WTC11 (cell line): ENCODE measurements at regions not wholly inside any gene's neighbourhood (a gene's known extent, or its start where the extent isn't known, plus 50 kb on each side); places are given as distances from the start of the nearest gene placed in this dataset.
A peak's percentile ranks its signal among the peaks of the same experiment; 100 is the strongest.

Experiments
- ATAC-seq: fragments of 200-7000 bp; cut with Tn5 transposase; 2 replicates; pipeline ENCODE4 v1.10.0; 2021; ENCODE audit warnings: mild to moderate bottlenecking, moderate library complexity
- CTCF ChIA-PET: fragments of 300-600 bp; sonication (Branson Sonifier 250); formaldehyde crosslinking; loops from one replicate; lab custom pipeline; 2021; ENCODE audit warnings: antibody characterized with exemption; lab: Charles Lee
- POLR2A ChIA-PET: fragments of 350-600 bp; sonication (Branson Sonifier 250); formaldehyde crosslinking; loops from one replicate; lab custom pipeline; 2021; ENCODE audit warnings: antibody characterized with exemption; lab: Charles Lee
- DNase-seq: peaks from one replicate; pipeline ENCODE4 v3.0.0; 2021; ENCODE audit warnings: low spot score
- H3K27ac Mint-ChIP-seq: 2 replicates; pipeline ENCODE4 v1.8.0; 2021; ENCODE audit warnings: mixed read lengths
- H3K27me3 Mint-ChIP-seq: 2 replicates; pipeline ENCODE4 v1.8.0; 2021; ENCODE audit warnings: low read depth, mild to moderate bottlenecking, moderate library complexity, mixed read lengths
- H3K36me3 Mint-ChIP-seq: 2 replicates; pipeline ENCODE4 v1.8.0; 2021; ENCODE audit warnings: mixed read lengths
- H3K4me1 Mint-ChIP-seq: 2 replicates; pipeline ENCODE4 v1.8.0; 2022; ENCODE audit warnings: mixed read lengths
- H3K4me3 Mint-ChIP-seq: 2 replicates; pipeline ENCODE4 v1.8.0; 2021; ENCODE audit warnings: mild to moderate bottlenecking, moderate library complexity, mixed read lengths
- H3K9me3 Mint-ChIP-seq: 2 replicates; pipeline ENCODE4 v1.8.0; 2021; ENCODE audit warnings: mixed read lengths
- CREM ChIP-seq: sonication (generic); formaldehyde crosslinking; IDR thresholded peaks from 2 replicates; pipeline ENCODE4 v1.8.1; 2022; ENCODE audit warnings: mild to moderate bottlenecking, missing genetic modification reagents, moderate library complexity
- ELF4 ChIP-seq: sonication (generic); formaldehyde crosslinking; IDR thresholded peaks from 2 replicates; pipeline ENCODE4 v1.8.1; 2022; ENCODE audit warnings: low read depth, mild to moderate bottlenecking, moderate library complexity, missing genetic modification reagents
- FOXP1 ChIP-seq: sonication (generic); formaldehyde crosslinking; IDR thresholded peaks from 2 replicates; pipeline ENCODE4 v1.8.0; 2022; ENCODE audit warnings: missing genetic modification reagents, mild to moderate bottlenecking, moderate library complexity, borderline replicate concordance
- OVOL2 ChIP-seq: fragments of 250-450 bp; sonication (Bioruptor Pico); IDR thresholded peaks from 2 replicates; pipeline ENCODE4 v1.9.0; 2021; ENCODE audit warnings: mild to moderate bottlenecking, borderline replicate concordance
- RELA ChIP-seq: sonication (generic); formaldehyde crosslinking; IDR thresholded peaks from 2 replicates; pipeline ENCODE4 v1.8.1; 2022; ENCODE audit warnings: missing genetic modification reagents, mild to moderate bottlenecking, borderline replicate concordance
- SMAD3 ChIP-seq: sonication (generic); formaldehyde crosslinking; IDR thresholded peaks from 2 replicates; pipeline ENCODE4 v1.8.0; 2022; ENCODE audit warnings: missing genetic modification reagents, mild to moderate bottlenecking, borderline replicate concordance
- SMAD4 ChIP-seq: sonication (generic); formaldehyde crosslinking; IDR thresholded peaks from 2 replicates; pipeline ENCODE4 v1.8.0; 2022; ENCODE audit warnings: mild to moderate bottlenecking, missing genetic modification reagents
- TCF7 ChIP-seq: sonication (generic); formaldehyde crosslinking; IDR thresholded peaks from 2 replicates; pipeline ENCODE4 v1.8.0; 2022; ENCODE audit warnings: mild to moderate bottlenecking, low read depth, missing genetic modification reagents, moderate library complexity
- USF2 ChIP-seq: sonication (generic); formaldehyde crosslinking; IDR thresholded peaks from 2 replicates; pipeline ENCODE4 v1.8.1; 2023; ENCODE audit warnings: mild to moderate bottlenecking, missing genetic modification reagents, moderate library complexity
- ZNF425 ChIP-seq: fragments of 250-450 bp; sonication (Bioruptor Pico); conservative IDR thresholded peaks from 2 replicates; pipeline ENCODE4 v1.9.0; 2021; ENCODE audit warnings: mild to moderate bottlenecking
- TF ChIP-seq, protein P1 (sequence below): sonication (generic); formaldehyde crosslinking; IDR thresholded peaks from 2 replicates; pipeline ENCODE4 v1.8.0; 2022; ENCODE audit warnings: missing genetic modification reagents
- TF ChIP-seq, protein P2 (sequence below): fragments of 200-600 bp; IDR thresholded peaks from 2 replicates; pipeline ENCODE4 v1.8.0; 2022; ENCODE audit warnings: antibody characterized with exemption
- TF ChIP-seq, protein P3 (sequence below): sonication (generic); formaldehyde crosslinking; IDR thresholded peaks from 2 replicates; pipeline ENCODE4 v1.8.0; 2022; ENCODE audit warnings: mild to moderate bottlenecking, missing genetic modification reagents
- TF ChIP-seq, protein P4 (sequence below): sonication (generic); formaldehyde crosslinking; IDR thresholded peaks from 2 replicates; pipeline ENCODE4 v1.8.0; 2022; ENCODE audit warnings: mild to moderate bottlenecking, missing genetic modification reagents
- TF ChIP-seq, protein P5 (sequence below): fragments of 250-450 bp; sonication (Bioruptor Pico); IDR thresholded peaks from 2 replicates; pipeline ENCODE4 v1.9.0; 2021; ENCODE audit warnings: mild to moderate bottlenecking

- TF ChIP-seq, protein P1, sequence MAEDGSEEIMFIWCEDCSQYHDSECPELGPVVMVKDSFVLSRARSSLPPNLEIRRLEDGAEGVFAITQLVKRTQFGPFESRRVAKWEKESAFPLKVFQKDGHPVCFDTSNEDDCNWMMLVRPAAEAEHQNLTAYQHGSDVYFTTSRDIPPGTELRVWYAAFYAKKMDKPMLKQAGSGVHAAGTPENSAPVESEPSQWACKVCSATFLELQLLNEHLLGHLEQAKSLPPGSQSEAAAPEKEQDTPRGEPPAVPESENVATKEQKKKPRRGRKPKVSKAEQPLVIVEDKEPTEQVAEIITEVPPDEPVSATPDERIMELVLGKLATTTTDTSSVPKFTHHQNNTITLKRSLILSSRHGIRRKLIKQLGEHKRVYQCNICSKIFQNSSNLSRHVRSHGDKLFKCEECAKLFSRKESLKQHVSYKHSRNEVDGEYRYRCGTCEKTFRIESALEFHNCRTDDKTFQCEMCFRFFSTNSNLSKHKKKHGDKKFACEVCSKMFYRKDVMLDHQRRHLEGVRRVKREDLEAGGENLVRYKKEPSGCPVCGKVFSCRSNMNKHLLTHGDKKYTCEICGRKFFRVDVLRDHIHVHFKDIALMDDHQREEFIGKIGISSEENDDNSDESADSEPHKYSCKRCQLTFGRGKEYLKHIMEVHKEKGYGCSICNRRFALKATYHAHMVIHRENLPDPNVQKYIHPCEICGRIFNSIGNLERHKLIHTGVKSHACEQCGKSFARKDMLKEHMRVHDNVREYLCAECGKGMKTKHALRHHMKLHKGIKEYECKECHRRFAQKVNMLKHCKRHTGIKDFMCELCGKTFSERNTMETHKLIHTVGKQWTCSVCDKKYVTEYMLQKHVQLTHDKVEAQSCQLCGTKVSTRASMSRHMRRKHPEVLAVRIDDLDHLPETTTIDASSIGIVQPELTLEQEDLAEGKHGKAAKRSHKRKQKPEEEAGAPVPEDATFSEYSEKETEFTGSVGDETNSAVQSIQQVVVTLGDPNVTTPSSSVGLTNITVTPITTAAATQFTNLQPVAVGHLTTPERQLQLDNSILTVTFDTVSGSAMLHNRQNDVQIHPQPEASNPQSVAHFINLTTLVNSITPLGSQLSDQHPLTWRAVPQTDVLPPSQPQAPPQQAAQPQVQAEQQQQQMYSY (CRISPR knock-in tag), result no peak
- TF ChIP-seq ELF4 (CRISPR knock-in tag) (no peak), FOXP1 (no peak), TCF7 (CRISPR knock-in tag) (no peak), SMAD4 (CRISPR knock-in tag) (no peak)
- TF ChIP-seq, protein P2, sequence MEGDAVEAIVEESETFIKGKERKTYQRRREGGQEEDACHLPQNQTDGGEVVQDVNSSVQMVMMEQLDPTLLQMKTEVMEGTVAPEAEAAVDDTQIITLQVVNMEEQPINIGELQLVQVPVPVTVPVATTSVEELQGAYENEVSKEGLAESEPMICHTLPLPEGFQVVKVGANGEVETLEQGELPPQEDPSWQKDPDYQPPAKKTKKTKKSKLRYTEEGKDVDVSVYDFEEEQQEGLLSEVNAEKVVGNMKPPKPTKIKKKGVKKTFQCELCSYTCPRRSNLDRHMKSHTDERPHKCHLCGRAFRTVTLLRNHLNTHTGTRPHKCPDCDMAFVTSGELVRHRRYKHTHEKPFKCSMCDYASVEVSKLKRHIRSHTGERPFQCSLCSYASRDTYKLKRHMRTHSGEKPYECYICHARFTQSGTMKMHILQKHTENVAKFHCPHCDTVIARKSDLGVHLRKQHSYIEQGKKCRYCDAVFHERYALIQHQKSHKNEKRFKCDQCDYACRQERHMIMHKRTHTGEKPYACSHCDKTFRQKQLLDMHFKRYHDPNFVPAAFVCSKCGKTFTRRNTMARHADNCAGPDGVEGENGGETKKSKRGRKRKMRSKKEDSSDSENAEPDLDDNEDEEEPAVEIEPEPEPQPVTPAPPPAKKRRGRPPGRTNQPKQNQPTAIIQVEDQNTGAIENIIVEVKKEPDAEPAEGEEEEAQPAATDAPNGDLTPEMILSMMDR, result peak; percentile 64
- TF ChIP-seq, all 79 proteins: peak for 2
These were observed 224.5 kb downstream of the B3GLCT start (continued) for GRCh38 chr13:31424130-31424729.

- Mint-ChIP-seq H3K36me3 (no peaks in the 10 kb centered on the region), H3K4me3 (no peak overlapping the region), H3K27ac (no peak overlapping the region), H3K9me3 (no peaks in the 10 kb centered on the region), H3K27me3 (no peaks in the 10 kb centered on the region), H3K4me1 (peaks cover 8% of the 10 kb centered on the region)
- ATAC-seq (no peak), DNase-seq (no peak)
- TF ChIP-seq, protein P3, sequence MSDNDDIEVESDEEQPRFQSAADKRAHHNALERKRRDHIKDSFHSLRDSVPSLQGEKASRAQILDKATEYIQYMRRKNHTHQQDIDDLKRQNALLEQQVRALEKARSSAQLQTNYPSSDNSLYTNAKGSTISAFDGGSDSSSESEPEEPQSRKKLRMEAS (CRISPR knock-in tag), result no peak
- TF ChIP-seq SMAD3 (CRISPR knock-in tag) (no peak), ZNF425 (CRISPR knock-in tag) (no peak)
- TF ChIP-seq, protein P4, sequence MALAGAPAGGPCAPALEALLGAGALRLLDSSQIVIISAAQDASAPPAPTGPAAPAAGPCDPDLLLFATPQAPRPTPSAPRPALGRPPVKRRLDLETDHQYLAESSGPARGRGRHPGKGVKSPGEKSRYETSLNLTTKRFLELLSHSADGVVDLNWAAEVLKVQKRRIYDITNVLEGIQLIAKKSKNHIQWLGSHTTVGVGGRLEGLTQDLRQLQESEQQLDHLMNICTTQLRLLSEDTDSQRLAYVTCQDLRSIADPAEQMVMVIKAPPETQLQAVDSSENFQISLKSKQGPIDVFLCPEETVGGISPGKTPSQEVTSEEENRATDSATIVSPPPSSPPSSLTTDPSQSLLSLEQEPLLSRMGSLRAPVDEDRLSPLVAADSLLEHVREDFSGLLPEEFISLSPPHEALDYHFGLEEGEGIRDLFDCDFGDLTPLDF, result no peak
- ChIA-PET CTCF (no interaction called here), POLR2A (no interaction called here)
These were observed 226.6 kb downstream of the B3GLCT start for GRCh38 chr13:31426395-31426794.

DNA sequence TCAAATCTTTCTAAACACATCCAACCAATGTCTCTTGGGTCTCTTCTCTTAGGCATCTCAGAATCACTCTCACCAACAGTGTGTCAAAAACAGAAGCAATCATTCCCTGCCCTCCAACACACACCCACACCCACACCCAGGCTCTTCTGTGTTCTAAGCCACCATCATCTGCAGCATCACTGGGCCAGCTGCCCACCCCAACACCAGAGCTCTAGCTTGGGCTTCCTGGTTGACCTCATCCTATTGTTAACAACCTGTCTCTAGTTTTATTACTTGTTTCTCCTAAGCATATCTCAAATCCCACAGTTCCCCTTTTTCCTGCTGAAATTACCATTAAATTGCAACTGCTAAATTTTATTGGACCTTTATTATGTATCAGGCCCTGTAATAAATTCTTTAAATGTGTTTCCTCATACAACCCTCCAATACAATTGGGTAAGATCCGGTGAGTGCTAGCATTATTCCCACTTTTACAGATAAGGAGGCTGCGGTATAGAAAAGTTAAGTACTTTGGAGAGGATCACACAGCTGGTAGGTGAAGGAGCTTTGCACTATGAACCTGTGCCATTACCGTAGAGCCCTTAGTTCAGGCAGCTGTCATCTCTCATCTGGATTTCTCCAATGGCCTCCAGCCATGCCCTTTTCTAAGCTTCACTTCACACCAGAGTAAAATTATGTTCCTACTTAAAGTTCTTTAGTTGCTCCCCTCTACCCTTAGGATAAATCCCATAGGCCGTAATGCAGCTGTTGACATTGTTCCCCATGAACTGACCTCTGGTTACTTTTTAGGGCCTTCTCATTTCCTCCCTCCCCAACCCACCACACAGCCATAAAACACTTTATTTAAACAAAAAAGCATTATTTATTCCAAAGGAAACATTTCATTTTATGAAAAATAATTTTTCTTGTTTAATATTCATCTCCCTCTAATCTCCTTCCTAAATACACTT, 227.7 kb downstream of the B3GLCT start:
- Mint-ChIP-seq H3K9me3 (no peaks in the 10 kb centered on the region), H3K27me3 (no peaks in the 10 kb centered on the region), H3K4me1 (peaks cover 8% of the 10 kb centered on the region), H3K4me3 (no peak overlapping the region), H3K27ac (no peak overlapping the region), H3K36me3 (no peaks in the 10 kb centered on the region)
- POLR2A ChIA-PET, result no interaction called here
- no peak for DNase-seq
- ATAC-seq, result no peak
- CTCF ChIA-PET, result no interaction called here
- TF ChIP-seq, protein P5, sequence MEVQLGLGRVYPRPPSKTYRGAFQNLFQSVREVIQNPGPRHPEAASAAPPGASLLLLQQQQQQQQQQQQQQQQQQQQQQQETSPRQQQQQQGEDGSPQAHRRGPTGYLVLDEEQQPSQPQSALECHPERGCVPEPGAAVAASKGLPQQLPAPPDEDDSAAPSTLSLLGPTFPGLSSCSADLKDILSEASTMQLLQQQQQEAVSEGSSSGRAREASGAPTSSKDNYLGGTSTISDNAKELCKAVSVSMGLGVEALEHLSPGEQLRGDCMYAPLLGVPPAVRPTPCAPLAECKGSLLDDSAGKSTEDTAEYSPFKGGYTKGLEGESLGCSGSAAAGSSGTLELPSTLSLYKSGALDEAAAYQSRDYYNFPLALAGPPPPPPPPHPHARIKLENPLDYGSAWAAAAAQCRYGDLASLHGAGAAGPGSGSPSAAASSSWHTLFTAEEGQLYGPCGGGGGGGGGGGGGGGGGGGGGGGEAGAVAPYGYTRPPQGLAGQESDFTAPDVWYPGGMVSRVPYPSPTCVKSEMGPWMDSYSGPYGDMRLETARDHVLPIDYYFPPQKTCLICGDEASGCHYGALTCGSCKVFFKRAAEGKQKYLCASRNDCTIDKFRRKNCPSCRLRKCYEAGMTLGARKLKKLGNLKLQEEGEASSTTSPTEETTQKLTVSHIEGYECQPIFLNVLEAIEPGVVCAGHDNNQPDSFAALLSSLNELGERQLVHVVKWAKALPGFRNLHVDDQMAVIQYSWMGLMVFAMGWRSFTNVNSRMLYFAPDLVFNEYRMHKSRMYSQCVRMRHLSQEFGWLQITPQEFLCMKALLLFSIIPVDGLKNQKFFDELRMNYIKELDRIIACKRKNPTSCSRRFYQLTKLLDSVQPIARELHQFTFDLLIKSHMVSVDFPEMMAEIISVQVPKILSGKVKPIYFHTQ (CRISPR knock-in tag), result no peak
- no peak for TF ChIP-seq USF2 (CRISPR knock-in tag)
- TF ChIP-seq, protein P4, result no peak
- TF ChIP-seq CREM, result no peak
- TF ChIP-seq RELA (CRISPR knock-in tag), result no peak
- TF ChIP-seq SMAD3 (CRISPR knock-in tag), result no peak
- no peak for TF ChIP-seq OVOL2 (CRISPR knock-in tag)
